ENCODE measurements at regions not wholly inside any gene's neighbourhood (a gene's known extent, or its start where the extent isn't known, plus 50 kb on each side); places are given as distances from the start of the nearest gene placed in this dataset.

- Histone ChIP-seq H3K9me3 (ENCODE audit: control insufficient read depth, low read length) (no peaks in the 10 kb centered on the region), H3K4me1 (ENCODE audit: control insufficient read depth, insufficient read depth, low read length) (no peaks in the 10 kb centered on the region), H3K4me3 (ENCODE audit: low read length) (no peak overlapping the region), H3K27ac (ENCODE audit: low read length) (no peak overlapping the region), H3K27me3 (ENCODE audit: control insufficient read depth, insufficient read depth) (no peaks in the 10 kb centered on the region)
- intact Hi-C loops (cut with DNase I) = no loop called here
- WGBS = 90% methylated on average over 1 of the region's 1 CpG
- no peak for DNase-seq
- no peak for ATAC-seq
These were observed 310.4 kb upstream of the MOCS1 start for GRCh38 chr6:40244699-40245098.

DNA sequence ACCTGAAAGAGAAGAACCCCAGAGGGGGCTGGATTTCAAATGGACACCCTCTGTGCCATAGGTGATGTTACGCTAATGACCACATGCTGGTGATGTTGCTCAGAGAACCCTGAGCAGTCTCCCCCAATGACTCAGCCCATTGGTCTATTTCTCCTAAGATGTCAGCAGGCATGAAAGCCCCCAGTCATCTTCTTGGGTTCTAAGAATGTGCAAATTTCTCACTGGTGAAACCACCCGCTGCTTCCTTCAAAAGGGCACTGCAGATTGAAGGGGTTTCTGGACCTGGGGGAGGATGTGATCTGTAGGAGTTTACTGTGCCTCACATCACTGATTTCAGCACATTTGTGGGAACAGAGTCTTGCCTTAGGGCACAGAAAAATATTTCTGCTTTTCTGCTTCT is 298.4 kb upstream of the MOCS1 start:
- DNase-seq = no peak
- Histone ChIP-seq H3K9me3 (ENCODE audit: control insufficient read depth, low read length) (no peaks in the 10 kb centered on the region), H3K4me3 (ENCODE audit: low read length) (no peak overlapping the region), H3K27me3 (ENCODE audit: control insufficient read depth, insufficient read depth) (no peaks in the 10 kb centered on the region), H3K27ac (ENCODE audit: low read length) (no peak overlapping the region), H3K4me1 (ENCODE audit: control insufficient read depth, insufficient read depth, low read length) (no peaks in the 10 kb centered on the region)
- 77% methylated on average over 2 of the region's 2 CpGs for WGBS
- ATAC-seq = no peak
- intact Hi-C loops (cut with DNase I) = no loop called here

DNA sequence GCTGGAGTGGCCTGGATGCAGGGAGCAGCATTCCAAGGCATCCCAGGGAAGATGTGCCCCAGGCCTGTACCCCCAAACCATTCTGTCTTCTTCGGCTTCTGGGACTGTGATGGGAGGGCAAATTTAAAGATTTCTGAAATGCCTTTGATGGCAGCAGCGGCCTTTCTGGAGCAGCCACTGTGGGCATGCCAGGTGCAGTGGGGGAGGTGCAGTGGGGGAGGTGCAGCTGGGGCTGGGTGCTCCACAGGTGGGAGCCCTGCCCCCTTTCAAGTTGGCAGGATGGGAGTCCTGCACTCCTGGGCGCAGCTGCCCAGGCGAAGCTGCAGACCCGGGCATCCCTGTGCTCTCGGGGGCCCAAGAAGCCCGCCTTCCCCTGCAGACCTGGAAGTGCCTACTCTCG is 293.5 kb upstream of the MOCS1 start:
- Histone ChIP-seq H3K4me1 (ENCODE audit: control insufficient read depth, insufficient read depth, low read length) (no peaks in the 10 kb centered on the region), H3K4me3 (ENCODE audit: low read length) (no peak overlapping the region), H3K27me3 (ENCODE audit: control insufficient read depth, insufficient read depth) (no peaks in the 10 kb centered on the region), H3K9me3 (ENCODE audit: control insufficient read depth, low read length) (no peaks in the 10 kb centered on the region), H3K27ac (ENCODE audit: low read length) (no peak overlapping the region)
- ATAC-seq (peak in 1 of 2 donors; percentile 22), DNase-seq (peak in 1 of 3 donors; percentile 21)
- WGBS = 64% methylated on average over 8 of the region's 8 CpGs
- intact Hi-C loops (cut with DNase I) = no loop called here

DNA sequence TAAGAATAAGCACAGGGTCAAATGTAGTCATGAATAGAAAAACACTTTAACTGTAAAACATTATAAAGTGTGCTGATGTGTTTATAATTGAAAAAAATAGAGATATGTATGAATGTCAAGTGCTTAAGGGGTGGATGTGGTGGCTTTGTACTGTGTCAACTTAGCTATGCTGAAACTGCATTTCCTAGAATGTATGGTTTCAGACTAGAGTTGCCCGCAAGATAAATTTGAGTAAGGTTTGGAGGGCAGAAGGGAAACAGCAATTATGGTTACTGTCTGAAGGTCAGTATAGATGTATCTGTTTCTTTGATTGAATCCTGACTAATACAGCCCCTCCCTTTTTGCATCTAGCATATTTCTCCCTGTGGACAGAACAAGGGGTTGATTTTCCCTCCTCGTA is 288.1 kb upstream of the MOCS1 start:
- ATAC-seq (no peak), DNase-seq (no peak)
- H3K27me3 ChIP-seq (ENCODE audit: control insufficient read depth, insufficient read depth) = no peaks in the 10 kb centered on the region
- intact Hi-C loops (cut with DNase I) = no loop called here
- H3K9me3 ChIP-seq (ENCODE audit: control insufficient read depth, low read length) = no peaks in the 10 kb centered on the region
- no peak overlapping the region for H3K4me3 ChIP-seq (ENCODE audit: low read length)
- H3K27ac ChIP-seq (ENCODE audit: low read length) = no peak overlapping the region
- WGBS = 84% methylated on average over 2 of the region's 2 CpGs
- H3K4me1 ChIP-seq (ENCODE audit: control insufficient read depth, insufficient read depth, low read length) = no peaks in the 10 kb centered on the region

DNA sequence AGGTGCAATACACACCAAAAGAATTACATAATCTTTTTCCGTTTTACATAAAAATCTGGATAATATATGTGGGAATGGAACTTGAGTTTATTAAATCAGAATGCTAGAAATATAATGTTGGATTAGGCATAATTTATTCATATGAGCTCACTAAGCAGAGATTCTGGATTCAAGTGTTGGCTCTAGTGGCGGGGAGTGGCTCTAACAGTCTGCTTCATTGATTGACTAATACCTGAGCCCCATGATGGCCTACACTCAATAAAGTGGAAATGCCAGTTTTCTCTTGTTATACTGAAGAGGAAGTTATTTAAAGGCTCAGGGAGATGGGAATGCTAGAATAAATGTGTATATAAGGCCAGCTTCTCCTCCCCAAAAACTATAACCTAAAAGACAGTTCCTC is 285.5 kb upstream of the MOCS1 start:
- Histone ChIP-seq H3K27me3 (ENCODE audit: control insufficient read depth, insufficient read depth) (no peaks in the 10 kb centered on the region), H3K27ac (ENCODE audit: low read length) (no peak overlapping the region), H3K4me1 (ENCODE audit: control insufficient read depth, insufficient read depth, low read length) (no peaks in the 10 kb centered on the region), H3K4me3 (ENCODE audit: low read length) (no peak overlapping the region), H3K9me3 (ENCODE audit: control insufficient read depth, low read length) (no peaks in the 10 kb centered on the region)
- no peak for DNase-seq
- WGBS = 80% methylated on average over 2 of the region's 2 CpGs
- no peak for ATAC-seq
- intact Hi-C loops (cut with DNase I) = no loop called here

GRCh38 chr6:40210628-40211056 is 276.4 kb upstream of the MOCS1 start:
- H3K4me1 ChIP-seq (ENCODE audit: control insufficient read depth, insufficient read depth, low read length) = peaks cover 2% of the 10 kb centered on the region
- 0% methylated on average over 1 of the region's 1 CpG for WGBS
- peak in 1 of 2 donors; percentile 45 for ATAC-seq

GRCh38 chr6:40205801-40206200 is 271.5 kb upstream of the MOCS1 start:
- Histone ChIP-seq H3K27me3 (ENCODE audit: control insufficient read depth, insufficient read depth) (no peaks in the 10 kb centered on the region), H3K4me3 (ENCODE audit: low read length) (no peak overlapping the region), H3K9me3 (ENCODE audit: control insufficient read depth, low read length) (no peaks in the 10 kb centered on the region), H3K27ac (ENCODE audit: low read length) (no peak overlapping the region), H3K4me1 (ENCODE audit: control insufficient read depth, insufficient read depth, low read length) (peaks cover 2% of the 10 kb centered on the region)
- intact Hi-C loops (cut with DNase I) = no loop called here
- no peak for DNase-seq
- no peak for ATAC-seq
- 75% methylated on average over 3 of the region's 3 CpGs for WGBS

More at GRCh38 chr6:40210628-40211056, 276.4 kb upstream of the MOCS1 start:
- no peak overlapping the region for H3K4me3 ChIP-seq (ENCODE audit: low read length)
- H3K27ac ChIP-seq (ENCODE audit: low read length) = no peak overlapping the region
- H3K27me3 ChIP-seq (ENCODE audit: control insufficient read depth, insufficient read depth) = no peaks in the 10 kb centered on the region
- intact Hi-C loops (cut with DNase I) = no loop called here
- no peak for DNase-seq
- no peaks in the 10 kb centered on the region for H3K9me3 ChIP-seq (ENCODE audit: control insufficient read depth, low read length)

DNA sequence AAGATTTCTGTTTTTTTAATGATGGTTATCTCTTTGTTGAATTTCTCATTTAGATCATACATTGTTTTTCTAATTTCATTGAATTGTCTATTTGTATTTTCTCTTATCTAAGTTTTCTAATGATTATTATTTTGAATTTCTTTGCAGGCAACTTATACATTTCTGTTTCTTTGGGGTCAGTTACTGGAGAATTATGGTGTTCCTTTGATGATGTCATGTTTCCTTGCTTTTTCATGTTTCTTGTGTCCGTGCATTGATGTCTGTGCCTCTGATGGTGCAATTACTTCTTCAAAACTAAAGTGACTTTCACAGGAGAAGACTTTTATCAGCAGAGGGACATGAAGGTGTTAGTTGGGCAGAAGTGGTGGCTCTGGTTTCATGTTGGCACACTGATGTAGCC is 270.7 kb upstream of the MOCS1 start:
- Histone ChIP-seq H3K27ac (ENCODE audit: low read length) (no peak overlapping the region), H3K9me3 (ENCODE audit: control insufficient read depth, low read length) (no peaks in the 10 kb centered on the region), H3K27me3 (ENCODE audit: control insufficient read depth, insufficient read depth) (no peaks in the 10 kb centered on the region), H3K4me1 (ENCODE audit: control insufficient read depth, insufficient read depth, low read length) (no peaks in the 10 kb centered on the region), H3K4me3 (ENCODE audit: low read length) (no peak overlapping the region)
- DNase-seq (no peak), ATAC-seq (no peak)
- intact Hi-C loops (cut with DNase I) = no loop called here
- WGBS = 85% methylated on average over 1 of the region's 1 CpG

DNA sequence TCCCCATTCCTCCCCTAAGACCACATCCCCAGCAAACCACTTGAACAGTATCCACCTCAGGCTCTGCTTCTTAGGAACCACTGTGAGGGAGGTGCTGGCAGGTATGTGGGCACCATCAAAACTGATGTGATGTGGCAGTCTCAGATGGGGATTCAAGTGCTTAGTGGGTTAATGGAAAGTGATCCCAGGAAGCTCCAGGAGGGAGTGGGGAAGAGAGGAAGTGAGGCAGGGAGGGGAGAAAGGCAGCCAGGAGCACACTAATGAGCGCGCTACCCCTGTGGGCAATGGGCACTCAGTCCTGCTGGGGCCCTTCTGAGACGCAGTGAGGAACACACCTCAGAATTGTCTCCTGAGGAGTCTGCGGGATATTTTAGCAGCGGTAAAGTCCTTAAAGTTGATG is 263.1 kb upstream of the MOCS1 start:
- no peak for DNase-seq
- H3K4me1 ChIP-seq (ENCODE audit: control insufficient read depth, insufficient read depth, low read length) = no peaks in the 10 kb centered on the region
- H3K9me3 ChIP-seq (ENCODE audit: control insufficient read depth, low read length) = no peaks in the 10 kb centered on the region
- no peaks in the 10 kb centered on the region for H3K27me3 ChIP-seq (ENCODE audit: control insufficient read depth, insufficient read depth)
- H3K4me3 ChIP-seq (ENCODE audit: low read length) = no peak overlapping the region
- no peak for ATAC-seq
- intact Hi-C loops (cut with DNase I) = no loop called here
- WGBS = 92% methylated on average over 5 of the region's 5 CpGs
- H3K27ac ChIP-seq (ENCODE audit: low read length) = no peak overlapping the region

- H3K27me3 ChIP-seq (ENCODE audit: control insufficient read depth, insufficient read depth) = no peaks in the 10 kb centered on the region
- no peak overlapping the region for H3K4me3 ChIP-seq (ENCODE audit: low read length)
- intact Hi-C loops (cut with DNase I) = no loop called here
- ATAC-seq (no peak), DNase-seq (no peak)
- no peaks in the 10 kb centered on the region for H3K9me3 ChIP-seq (ENCODE audit: control insufficient read depth, low read length)
- 74% methylated on average over 4 of the region's 4 CpGs for WGBS
- H3K27ac ChIP-seq (ENCODE audit: low read length) = no peak overlapping the region
- no peaks in the 10 kb centered on the region for H3K4me1 ChIP-seq (ENCODE audit: control insufficient read depth, insufficient read depth, low read length)
These were observed 261.9 kb upstream of the MOCS1 start for GRCh38 chr6:40196135-40196518.

DNA sequence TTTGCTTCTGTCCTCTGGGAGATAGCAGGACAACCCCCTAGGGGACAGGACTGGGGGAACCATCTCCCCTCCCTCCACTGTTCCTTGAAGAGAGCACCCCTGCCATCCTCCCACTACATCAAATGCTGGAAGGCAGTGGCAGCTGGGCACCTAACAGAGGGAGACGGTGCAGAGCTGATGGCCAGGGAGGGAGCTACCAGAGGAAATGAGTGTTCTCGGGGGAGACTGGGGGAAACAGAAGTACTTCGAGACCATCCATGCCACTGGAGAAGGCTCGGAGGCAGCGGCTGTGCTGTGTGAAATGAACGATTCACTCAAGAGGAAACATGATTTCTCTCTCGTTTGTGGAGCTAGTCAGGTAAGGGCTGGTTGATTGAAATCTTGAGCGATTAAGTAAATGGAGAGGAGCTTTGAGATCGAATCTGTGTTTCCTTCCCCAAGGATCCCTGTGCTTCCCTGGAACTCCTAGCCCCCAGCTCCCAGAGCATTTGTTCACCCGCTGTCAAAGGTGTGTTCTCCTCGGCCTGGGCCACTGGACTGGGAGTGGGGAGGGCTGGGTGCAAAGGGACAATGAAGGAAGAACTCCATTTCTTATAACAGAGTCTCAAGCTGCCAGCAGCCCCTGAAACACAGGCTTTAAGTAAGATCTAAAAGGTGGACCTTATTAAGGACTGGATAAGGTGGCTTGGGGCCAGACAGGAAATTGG is 261.3 kb upstream of the MOCS1 start:
- DNase-seq = no peak
- 83% methylated on average over 11 of the region's 11 CpGs for WGBS
- H3K4me1 ChIP-seq (ENCODE audit: control insufficient read depth, insufficient read depth, low read length) = no peaks in the 10 kb centered on the region
- H3K4me3 ChIP-seq (ENCODE audit: low read length) = no peak overlapping the region
- H3K9me3 ChIP-seq (ENCODE audit: control insufficient read depth, low read length) = no peaks in the 10 kb centered on the region
- intact Hi-C loops (cut with DNase I) = no loop called here
- no peak overlapping the region for H3K27ac ChIP-seq (ENCODE audit: low read length)
- no peak for ATAC-seq
- no peaks in the 10 kb centered on the region for H3K27me3 ChIP-seq (ENCODE audit: control insufficient read depth, insufficient read depth)

Measured in right cardiac atrium (tissue), 5 donors.